CD4-positive, alpha-beta T cell treated with Interleukin-12 subunit alpha and Interleukin-12 subunit beta, for 1 hour (primary cell): ENCODE measurements at regions not wholly inside any gene's neighbourhood (a gene's known extent, or its start where the extent isn't known, plus 50 kb on each side); places are given as distances from the start of the nearest gene placed in this dataset.

Source experiments
- DNase-seq: peaks from one replicate; pipeline ENCODE4 v3.0.0-alpha.2; 2020

GRCh38 chr2:183291436-183291835 is 167.2 kb downstream of the NUP35 start:
- no peak for DNase-seq

GRCh38 chr2:183292028-183292427 is 167.8 kb downstream of the NUP35 start:
- DNase-seq = no peak

- no peak for DNase-seq
Observed at GRCh38 chr2:183339311-183339710, 215.1 kb downstream of the NUP35 start.

GRCh38 chr2:183341057-183341456 is 216.8 kb downstream of the NUP35 start:
- no peak for DNase-seq

GRCh38 chr2:183347969-183348368 is 223.7 kb downstream of the NUP35 start:
- no peak for DNase-seq

GRCh38 chr2:183348492-183348891 is 224.2 kb downstream of the NUP35 start:
- DNase-seq = no peak

- no peak for DNase-seq
Observed at GRCh38 chr2:183349091-183349490, 224.8 kb downstream of the NUP35 start.

GRCh38 chr2:183359867-183360266 is 235.6 kb downstream of the NUP35 start:
- no peak for DNase-seq

- no peak for DNase-seq
Observed at GRCh38 chr2:183371545-183371944, 247.3 kb downstream of the NUP35 start.

- DNase-seq = no peak
Observed at GRCh38 chr2:183375821-183376220, 251.6 kb downstream of the NUP35 start.

GRCh38 chr2:183383854-183384253 is 259.6 kb downstream of the NUP35 start:
- no peak for DNase-seq

GRCh38 chr2:183389546-183390080 is 265.4 kb downstream of the NUP35 start:
- DNase-seq = no peak

GRCh38 chr2:183390109-183390508 is 265.9 kb downstream of the NUP35 start:
- no peak for DNase-seq

GRCh38 chr2:183404392-183404791 is 280.1 kb downstream of the NUP35 start:
- no peak for DNase-seq

GRCh38 chr2:183408562-183408961 is 284.3 kb downstream of the NUP35 start:
- DNase-seq = no peak

GRCh38 chr2:183409662-183410061 is 285.4 kb downstream of the NUP35 start:
- no peak for DNase-seq

- DNase-seq = no peak
Observed at GRCh38 chr2:183416753-183417152, 292.5 kb downstream of the NUP35 start.

GRCh38 chr2:183426825-183427224 is 302.6 kb downstream of the NUP35 start:
- no peak for DNase-seq

- no peak for DNase-seq
Observed at GRCh38 chr2:183427558-183427957, 303.3 kb downstream of the NUP35 start.

GRCh38 chr2:183428881-183429280 is 304.6 kb downstream of the NUP35 start:
- DNase-seq = no peak

- DNase-seq = no peak
Observed at GRCh38 chr2:183438541-183438940, 314.3 kb downstream of the NUP35 start.

- DNase-seq = no peak
Observed at GRCh38 chr2:183455056-183455455, 330.8 kb downstream of the NUP35 start.

- no peak for DNase-seq
Observed at GRCh38 chr2:183456177-183456576, 331.9 kb downstream of the NUP35 start.

GRCh38 chr2:183458460-183458859 is 334.2 kb downstream of the NUP35 start:
- DNase-seq = no peak

GRCh38 chr2:183459466-183459865 is 335.2 kb downstream of the NUP35 start:
- DNase-seq = no peak

- no peak for DNase-seq
Observed at GRCh38 chr2:183463821-183464220, 339.6 kb downstream of the NUP35 start.
